HCT116 (cell line): ENCODE measurements at regions not wholly inside any gene's neighbourhood (a gene's known extent, or its start where the extent isn't known, plus 50 kb on each side); places are given as distances from the start of the nearest gene placed in this dataset.

Experiments used
- ATF3 ChIP-seq: IDR thresholded peaks from 2 replicates; pipeline ENCODE4 v1.6.1; 2012
- CTCF ChIP-seq, 3 experiments: fragments of 200-600 bp in 1 of 3; sonication (generic) in 1 of 3; IDR thresholded peaks in 2 of 3; conservative IDR thresholded peaks in 1 of 3; 2 replicates each; pipeline ENCODE4 v1.5.1; 2012 to 2017; ENCODE audit warnings: low read depth in 2 of 3, low read length in 2 of 3, antibody characterized with exemption in 1 of 3, borderline replicate concordance in 1 of 3, control low read depth in 1 of 3, mild to moderate bottlenecking in 1 of 3, mixed read lengths in 1 of 3, mixed run types in 1 of 3, moderate library complexity in 1 of 3; ENCODE audit not compliant: insufficient read depth in 1 of 3
- EZH2 ChIP-seq: fragments of 200-600 bp; sonication (generic); IDR thresholded peaks from 2 replicates; pipeline ENCODE4 v1.6.1; 2017; ENCODE audit warnings: antibody characterized with exemption, mixed run types
- EZH2phosphoT487 ChIP-seq: fragments of 200-600 bp; IDR thresholded peaks from 2 replicates; pipeline ENCODE4 v1.6.1; 2018; ENCODE audit warnings: antibody characterized with exemption, borderline replicate concordance
- MAX ChIP-seq: IDR thresholded peaks from 2 replicates; pipeline ENCODE4 v1.6.1; 2012
- POLR2A ChIP-seq: IDR thresholded peaks from 2 replicates; pipeline ENCODE4 v1.7.0; 2011; ENCODE audit warnings: borderline replicate concordance; ENCODE audit not compliant: insufficient read depth, insufficient read length; ENCODE audit errors: extremely low read depth
- POLR2AphosphoS5 ChIP-seq: IDR thresholded peaks from 2 replicates; pipeline ENCODE4 v1.6.1; 2011; ENCODE audit warnings: mild to moderate bottlenecking, low read depth, low read length, moderate library complexity
- REST ChIP-seq: IDR thresholded peaks from 2 replicates; pipeline ENCODE4 v1.6.1; 2012; ENCODE audit warnings: low read depth
- SIN3A ChIP-seq: IDR thresholded peaks from 2 replicates; pipeline ENCODE4 v1.6.1; 2012; ENCODE audit warnings: low read depth
- SRF ChIP-seq: IDR thresholded peaks from 2 replicates; pipeline ENCODE4 v1.6.1; 2012; ENCODE audit warnings: low read depth
- TCF7L2 ChIP-seq: IDR thresholded peaks from 2 replicates; pipeline ENCODE4 v1.7.0; 2011; ENCODE audit warnings: borderline replicate concordance, inconsistent platforms; ENCODE audit not compliant: insufficient read depth, insufficient read length; ENCODE audit errors: extremely low read depth
- YY1 ChIP-seq: IDR thresholded peaks from 2 replicates; pipeline ENCODE4 v1.6.1; 2011; ENCODE audit warnings: low read length, low read depth, moderate library complexity, mild to moderate bottlenecking; ENCODE audit not compliant: insufficient replicate concordance; ENCODE audit errors: extremely low read depth
- ZFX ChIP-seq: fragments of 450-650 bp; IDR thresholded peaks from 2 replicates; pipeline ENCODE4 v1.6.1; 2017
- ZNF274 ChIP-seq: fragments of 200-500 bp; sonication (Bioruptor generic); IDR thresholded peaks from 2 replicates; pipeline ENCODE4 v1.6.1; 2014; ENCODE audit warnings: mild to moderate bottlenecking, low read depth, low read length, inconsistent platforms

- no peak for TF ChIP-seq CTCF (IDR thresholded peaks at IDR 0.05 in 2 of 3, conservative IDR thresholded peaks at IDR 0.05 in 1 of 3; ENCODE audit: borderline replicate concordance in 1 of 3, insufficient read depth in 1 of 3, low read depth in 2 of 3, low read length in 2 of 3)
- no peak for TF ChIP-seq EZH2
- no peak for TF ChIP-seq MAX
- no peak for TF ChIP-seq POLR2A
- no peak for TF ChIP-seq EZH2phosphoT487
- no peak for TF ChIP-seq REST
- TF ChIP-seq TCF7L2 = no peak
- no peak for TF ChIP-seq ATF3
- TF ChIP-seq POLR2AphosphoS5 = no peak
- TF ChIP-seq SRF = no peak
- TF ChIP-seq YY1 = no peak
- no peak for TF ChIP-seq ZNF274
- TF ChIP-seq SIN3A = no peak
- no peak for TF ChIP-seq ZFX
Observed at GRCh38 chr20:46803123-46804020, 91.3 kb upstream of the EYA2 start.
